SH-SY5Y (cell line): ENCODE measurements at regions not wholly inside any gene's neighbourhood (a gene's known extent, or its start where the extent isn't known, plus 50 kb on each side); places are given as distances from the start of the nearest gene placed in this dataset.

ENCODE experiments used
- GATA2 ChIP-seq: IDR thresholded peaks from 2 replicates; pipeline ENCODE4 v1.6.1; 2011; ENCODE audit warnings: mild to moderate bottlenecking, low read depth, low read length
- GATA3 ChIP-seq: IDR thresholded peaks from 2 replicates; pipeline ENCODE4 v1.6.1; 2011; ENCODE audit warnings: low read depth, mild to moderate bottlenecking, low read length, moderate library complexity

DNA sequence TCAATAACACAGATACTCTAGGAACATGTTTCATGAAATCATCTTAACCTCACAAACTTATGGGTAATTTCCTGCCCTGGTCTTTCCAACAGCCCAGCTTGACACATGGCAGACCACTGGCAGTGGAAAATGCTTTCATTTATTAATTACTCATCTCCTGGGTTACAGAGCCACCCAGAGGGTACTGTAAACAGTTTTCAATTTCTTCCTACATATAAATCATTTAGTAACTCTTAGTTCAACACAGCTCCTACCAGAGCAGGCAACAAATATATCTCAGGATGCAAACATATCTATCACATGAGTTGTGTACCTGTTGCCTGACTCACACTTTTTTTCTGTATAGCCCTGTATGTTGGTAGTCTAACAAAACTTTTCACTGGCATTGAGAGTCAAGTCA, 99.2 kb upstream of the VRK2 start:
- TF ChIP-seq GATA3 (no peak), GATA2 (no peak)
